ENCODE measurements at regions not wholly inside any gene's neighbourhood (a gene's known extent, or its start where the extent isn't known, plus 50 kb on each side); places are given as distances from the start of the nearest gene placed in this dataset.

DNA sequence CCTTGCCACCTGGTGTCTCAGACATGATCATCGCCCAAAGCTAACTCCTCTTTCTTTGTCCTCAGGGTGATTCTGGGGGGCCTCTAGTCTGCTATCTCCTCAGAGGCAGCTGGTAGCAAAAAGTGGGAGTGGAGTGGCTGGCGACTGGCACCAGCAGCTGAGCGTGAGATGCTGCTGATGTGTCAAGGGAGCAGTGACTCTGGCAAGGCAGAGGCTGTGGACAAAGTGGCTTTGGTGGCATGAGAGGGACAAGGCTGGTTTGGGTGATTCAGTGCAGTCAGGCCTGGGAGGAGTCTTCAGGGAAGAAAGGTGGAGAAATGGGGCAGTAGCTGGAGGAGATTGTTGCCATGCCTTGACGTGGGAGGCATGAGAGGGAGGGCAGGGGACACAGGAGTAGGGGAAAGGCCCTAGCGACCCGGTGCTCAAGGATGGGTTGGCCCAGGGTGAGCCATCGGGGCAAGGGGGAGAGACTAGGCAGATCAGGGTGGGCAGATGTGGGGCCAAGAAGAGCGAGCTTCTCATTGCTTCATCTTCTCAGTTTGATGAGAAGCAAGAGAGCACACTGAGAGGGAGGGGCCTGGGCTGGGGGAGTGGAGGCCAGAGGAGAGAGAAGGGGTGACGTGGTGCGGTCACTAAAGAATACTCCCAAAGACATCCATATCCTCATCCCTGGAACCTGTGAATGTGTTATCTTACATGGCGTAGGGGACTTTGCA lies 64.2 kb upstream of the SPTLC1 start:
- no peak overlapping the region for H3K4me3 ChIP-seq (ENCODE audit: low read depth, low read length)
- DNase-seq (ENCODE audit: low read depth) = no peak
- TF ChIP-seq, protein P1, sequence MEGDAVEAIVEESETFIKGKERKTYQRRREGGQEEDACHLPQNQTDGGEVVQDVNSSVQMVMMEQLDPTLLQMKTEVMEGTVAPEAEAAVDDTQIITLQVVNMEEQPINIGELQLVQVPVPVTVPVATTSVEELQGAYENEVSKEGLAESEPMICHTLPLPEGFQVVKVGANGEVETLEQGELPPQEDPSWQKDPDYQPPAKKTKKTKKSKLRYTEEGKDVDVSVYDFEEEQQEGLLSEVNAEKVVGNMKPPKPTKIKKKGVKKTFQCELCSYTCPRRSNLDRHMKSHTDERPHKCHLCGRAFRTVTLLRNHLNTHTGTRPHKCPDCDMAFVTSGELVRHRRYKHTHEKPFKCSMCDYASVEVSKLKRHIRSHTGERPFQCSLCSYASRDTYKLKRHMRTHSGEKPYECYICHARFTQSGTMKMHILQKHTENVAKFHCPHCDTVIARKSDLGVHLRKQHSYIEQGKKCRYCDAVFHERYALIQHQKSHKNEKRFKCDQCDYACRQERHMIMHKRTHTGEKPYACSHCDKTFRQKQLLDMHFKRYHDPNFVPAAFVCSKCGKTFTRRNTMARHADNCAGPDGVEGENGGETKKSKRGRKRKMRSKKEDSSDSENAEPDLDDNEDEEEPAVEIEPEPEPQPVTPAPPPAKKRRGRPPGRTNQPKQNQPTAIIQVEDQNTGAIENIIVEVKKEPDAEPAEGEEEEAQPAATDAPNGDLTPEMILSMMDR (IDR thresholded peaks at IDR 0.05; ENCODE audit: control insufficient read depth, extremely low read depth, insufficient read depth) = no peak

DNA sequence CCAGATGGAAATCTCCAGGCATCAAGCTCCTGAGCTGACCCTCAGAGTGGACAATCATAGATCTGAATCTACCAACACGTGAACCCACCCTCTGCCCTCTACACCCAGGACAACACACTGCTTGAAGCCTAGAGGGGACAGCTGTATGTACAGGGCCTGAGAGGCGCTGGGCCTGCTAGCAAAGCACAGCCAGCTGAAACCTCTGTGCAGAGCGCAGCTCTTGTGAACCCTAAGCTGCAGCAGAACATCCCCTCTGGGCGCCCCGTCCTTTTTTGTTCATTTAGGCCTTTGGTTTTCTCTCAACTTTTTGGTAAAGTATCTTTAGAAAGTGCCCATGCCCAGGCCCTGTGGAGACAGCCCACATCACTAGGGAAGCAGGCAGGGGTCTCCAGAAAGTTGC lies 62.4 kb upstream of the SPTLC1 start:
- DNase-seq (ENCODE audit: low read depth) = no peak
- no peak overlapping the region for H3K4me3 ChIP-seq (ENCODE audit: low read depth, low read length)
- TF ChIP-seq, protein P1 (IDR thresholded peaks at IDR 0.05; ENCODE audit: control insufficient read depth, extremely low read depth, insufficient read depth) = no peak

DNA sequence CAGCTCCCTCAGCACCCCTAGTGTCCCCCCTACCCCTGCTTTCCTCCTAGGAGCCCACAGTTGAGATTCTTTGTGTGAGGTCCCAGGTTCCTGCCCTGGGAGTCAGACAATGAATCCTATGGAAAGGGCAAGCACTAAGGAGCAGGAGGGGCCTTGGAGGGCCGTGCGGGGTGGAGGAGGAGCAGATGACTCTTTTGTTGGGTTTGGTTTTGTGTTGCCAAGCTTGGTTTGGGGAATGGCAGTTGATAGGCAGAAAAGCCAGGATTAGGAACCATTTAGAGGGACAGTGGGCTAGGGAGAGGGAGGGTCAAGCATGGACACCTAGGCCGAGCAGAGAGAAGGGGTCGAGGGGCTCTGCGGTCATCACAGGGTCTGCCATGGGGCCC lies 61.6 kb upstream of the SPTLC1 start:
- no peak overlapping the region for H3K4me3 ChIP-seq (ENCODE audit: low read depth, low read length)
- TF ChIP-seq, protein P1 (IDR thresholded peaks at IDR 0.05; ENCODE audit: control insufficient read depth, extremely low read depth, insufficient read depth) = no peak
- no peak for DNase-seq (ENCODE audit: low read depth)

DNA sequence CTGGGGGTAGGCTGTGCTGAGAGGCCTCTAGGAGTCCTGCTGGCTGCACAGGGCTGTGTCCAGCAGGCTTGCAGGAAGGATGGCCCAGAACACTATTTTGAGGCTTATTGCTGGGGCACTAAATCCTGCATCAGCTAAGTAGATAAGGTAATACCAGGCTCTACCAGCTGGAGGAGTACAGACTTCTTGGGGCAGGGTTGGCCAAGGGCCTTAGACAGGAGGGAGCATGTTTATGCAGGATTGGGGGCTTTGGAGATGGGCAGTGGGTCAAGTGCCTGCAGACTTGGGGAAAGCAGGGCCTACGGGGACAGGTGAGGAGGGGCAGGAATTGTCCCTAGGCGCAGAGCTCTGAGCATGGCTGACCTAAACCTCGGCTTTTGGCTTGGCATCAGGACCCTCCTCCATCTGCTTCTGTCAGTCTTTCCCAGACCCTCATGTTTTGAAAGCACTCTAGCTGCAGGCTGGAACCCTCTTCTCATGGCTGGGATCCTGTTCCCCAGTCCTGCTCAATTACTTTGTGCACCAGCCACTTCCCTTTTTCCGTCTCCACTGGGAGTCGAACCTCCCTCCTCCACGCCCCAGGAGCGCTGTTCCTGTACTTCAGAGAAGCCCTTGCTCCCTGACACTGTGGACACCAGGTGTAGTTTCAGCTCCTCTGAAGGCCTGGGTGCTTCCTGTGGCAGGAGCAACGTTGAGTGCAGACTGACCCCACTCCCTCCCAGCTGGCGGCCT lies 61.0 kb upstream of the SPTLC1 start:
- TF ChIP-seq, protein P1 (IDR thresholded peaks at IDR 0.05; ENCODE audit: control insufficient read depth, extremely low read depth, insufficient read depth) = no peak
- DNase-seq (ENCODE audit: low read depth) = no peak
- H3K4me3 ChIP-seq (ENCODE audit: low read depth, low read length) = no peak overlapping the region

DNA sequence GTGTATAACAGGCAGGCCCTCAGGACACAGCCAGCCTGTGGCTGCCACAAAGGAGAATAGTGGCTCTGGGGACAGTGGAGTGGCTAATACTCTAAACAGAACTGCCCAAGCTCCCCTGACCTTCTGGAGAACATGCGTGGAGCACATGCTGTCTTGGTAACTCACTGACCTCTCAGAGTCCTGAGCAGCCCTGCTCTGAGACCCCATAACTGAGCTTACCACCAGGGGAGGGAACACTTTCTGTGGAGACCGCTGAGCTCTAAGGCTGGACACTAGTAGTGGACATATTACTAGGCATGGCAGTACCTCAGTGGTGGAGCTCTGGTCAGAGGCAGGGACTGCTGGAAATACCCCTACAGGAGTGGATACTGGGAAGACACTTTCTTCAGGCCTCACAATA lies 60.2 kb upstream of the SPTLC1 start:
- TF ChIP-seq, protein P1 (IDR thresholded peaks at IDR 0.05; ENCODE audit: control insufficient read depth, extremely low read depth, insufficient read depth) = no peak
- DNase-seq (ENCODE audit: low read depth) = no peak
- no peak overlapping the region for H3K4me3 ChIP-seq (ENCODE audit: low read depth, low read length)

DNA sequence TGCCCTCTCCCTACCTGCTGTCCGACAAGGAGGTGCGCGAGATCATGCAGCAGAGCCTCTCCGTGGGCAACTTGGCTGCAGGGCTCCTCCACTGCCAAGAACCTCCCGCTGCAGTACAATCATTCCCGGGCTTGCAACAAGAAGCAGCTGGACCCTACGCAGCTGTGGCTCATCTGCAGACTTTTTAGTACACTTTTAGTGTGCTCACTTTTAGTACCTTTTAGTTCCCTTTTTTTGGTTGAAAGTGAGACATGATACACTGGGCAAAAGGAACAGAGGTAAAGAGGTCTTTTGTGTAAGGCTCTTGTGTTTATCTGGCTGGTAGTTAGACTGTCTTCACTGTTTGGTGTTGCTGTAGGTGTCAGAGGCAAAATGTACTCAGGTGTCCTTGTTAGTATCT lies 58.1 kb upstream of the SPTLC1 start:
- H3K4me3 ChIP-seq (ENCODE audit: low read depth, low read length) = no peak overlapping the region
- TF ChIP-seq, protein P1 (IDR thresholded peaks at IDR 0.05; ENCODE audit: control insufficient read depth, extremely low read depth, insufficient read depth) = no peak
- DNase-seq (ENCODE audit: low read depth) = no peak

Measured in LNCaP clone FGC (cell line).